Kidney epithelial cell (primary cell): ENCODE measurements at regions not wholly inside any gene's neighbourhood (a gene's known extent, or its start where the extent isn't known, plus 50 kb on each side); places are given as distances from the start of the nearest gene placed in this dataset.
"Not testable (repeated sequence)": the region's sequence is repeated elsewhere in the genome, so short reads cannot be mapped to it uniquely, and the experiment has no call there.

Source experiments
- DNase-seq: peaks from one replicate; pipeline ENCODE4 v3.0.0-alpha.2; 2010; ENCODE audit warnings: low read depth
- H3K27me3 ChIP-seq: 2 replicates; pipeline ENCODE4 v1.6.0; 2011; ENCODE audit warnings: low read length; ENCODE audit not compliant: control insufficient read depth, insufficient read depth
- H3K36me3 ChIP-seq: 2 replicates; pipeline ENCODE4 v1.5.1; 2011; ENCODE audit warnings: low read length; ENCODE audit not compliant: control insufficient read depth, insufficient read depth
- H3K4me3 ChIP-seq: 2 replicates; pipeline ENCODE4 v1.5.1; 2011; ENCODE audit warnings: low read depth, mild to moderate bottlenecking, control low read depth, low read length
- TF ChIP-seq, protein P1 (sequence below): IDR thresholded peaks from 2 replicates; pipeline ENCODE4 v1.5.1; 2011; ENCODE audit warnings: mild to moderate bottlenecking, moderate library complexity, low read length, control low read depth, inconsistent platforms; ENCODE audit not compliant: insufficient read depth, poor library complexity, severe bottlenecking

- TF ChIP-seq, protein P1, sequence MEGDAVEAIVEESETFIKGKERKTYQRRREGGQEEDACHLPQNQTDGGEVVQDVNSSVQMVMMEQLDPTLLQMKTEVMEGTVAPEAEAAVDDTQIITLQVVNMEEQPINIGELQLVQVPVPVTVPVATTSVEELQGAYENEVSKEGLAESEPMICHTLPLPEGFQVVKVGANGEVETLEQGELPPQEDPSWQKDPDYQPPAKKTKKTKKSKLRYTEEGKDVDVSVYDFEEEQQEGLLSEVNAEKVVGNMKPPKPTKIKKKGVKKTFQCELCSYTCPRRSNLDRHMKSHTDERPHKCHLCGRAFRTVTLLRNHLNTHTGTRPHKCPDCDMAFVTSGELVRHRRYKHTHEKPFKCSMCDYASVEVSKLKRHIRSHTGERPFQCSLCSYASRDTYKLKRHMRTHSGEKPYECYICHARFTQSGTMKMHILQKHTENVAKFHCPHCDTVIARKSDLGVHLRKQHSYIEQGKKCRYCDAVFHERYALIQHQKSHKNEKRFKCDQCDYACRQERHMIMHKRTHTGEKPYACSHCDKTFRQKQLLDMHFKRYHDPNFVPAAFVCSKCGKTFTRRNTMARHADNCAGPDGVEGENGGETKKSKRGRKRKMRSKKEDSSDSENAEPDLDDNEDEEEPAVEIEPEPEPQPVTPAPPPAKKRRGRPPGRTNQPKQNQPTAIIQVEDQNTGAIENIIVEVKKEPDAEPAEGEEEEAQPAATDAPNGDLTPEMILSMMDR, result peak; percentile 59
- H3K4me3 ChIP-seq, H3K27me3 ChIP-seq, H3K36me3 ChIP-seq, DNase-seq: not testable (repeated sequence)
Measured at GRCh38 chr17:30714825-30715622, 109.5 kb downstream of the CRLF3 start.

- not testable (repeated sequence) for H3K36me3 ChIP-seq, DNase-seq, H3K4me3 ChIP-seq, H3K27me3 ChIP-seq
Measured at GRCh38 chr17:30713805-30714204, 110.7 kb downstream of the CRLF3 start.

DNA sequence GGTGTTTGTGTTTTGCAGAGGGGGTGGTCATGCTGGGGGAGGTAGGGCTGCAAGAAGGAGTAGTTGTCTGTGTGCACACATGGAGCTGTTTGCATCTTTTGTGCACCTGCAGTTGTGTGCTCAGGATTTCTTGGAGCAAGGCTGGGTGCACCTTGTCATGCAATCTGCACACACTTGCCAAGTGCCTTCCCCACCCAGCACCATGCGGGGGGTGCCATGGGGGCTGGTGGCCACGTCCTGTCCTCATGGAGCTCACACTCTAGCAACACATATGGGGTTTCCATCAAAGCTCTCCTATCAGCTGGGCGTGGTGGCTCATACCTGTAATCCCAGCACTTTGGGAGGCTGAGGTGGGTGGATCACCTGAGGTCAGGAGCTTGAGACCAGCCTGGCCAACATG lies 111.6 kb downstream of the CRLF3 start:
- not testable (repeated sequence) for H3K27me3 ChIP-seq, H3K4me3 ChIP-seq, DNase-seq, H3K36me3 ChIP-seq

DNA sequence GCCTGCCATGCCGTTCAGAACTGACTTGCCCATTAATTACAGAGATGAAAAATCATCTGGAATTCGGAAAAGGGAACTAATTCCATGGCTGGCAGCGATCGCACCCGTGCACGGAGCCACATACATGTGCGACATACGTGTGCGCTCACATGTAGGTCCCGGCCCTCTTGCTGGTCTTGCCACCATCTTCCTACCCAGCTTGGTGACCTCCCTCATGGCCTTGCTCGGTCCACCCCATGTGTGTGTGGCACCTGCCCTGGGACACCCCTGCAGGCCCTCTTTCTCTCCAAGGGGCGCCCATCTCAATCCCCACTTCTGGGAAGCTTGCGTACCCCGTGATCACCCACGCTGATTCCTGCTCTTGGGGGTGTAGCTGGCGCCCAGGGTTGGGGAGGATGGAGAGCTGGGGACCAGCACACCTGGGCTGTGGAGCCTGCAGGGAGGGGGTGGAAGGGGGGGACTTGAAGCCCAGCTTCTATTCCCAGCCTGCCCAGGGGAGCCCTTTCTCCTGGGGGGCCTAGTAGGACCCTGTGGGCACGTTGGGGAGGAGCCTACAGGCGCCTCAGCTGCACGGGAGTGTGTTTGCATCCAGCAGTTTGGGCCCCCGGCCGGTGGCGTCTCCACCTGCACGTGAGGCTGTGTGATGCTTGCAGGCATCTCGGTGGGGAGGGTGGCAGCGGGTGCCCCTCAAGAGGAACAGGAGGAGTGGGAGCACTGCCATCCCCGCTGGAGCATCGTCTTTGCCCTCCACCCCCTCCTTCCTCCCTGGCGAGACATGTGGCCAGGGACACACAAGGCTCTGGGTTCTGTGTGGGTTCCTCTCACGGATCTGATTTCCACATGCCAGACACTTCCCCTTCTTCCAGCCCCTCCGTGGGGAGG lies 112.6 kb downstream of the CRLF3 start:
- not testable (repeated sequence) for H3K36me3 ChIP-seq, DNase-seq, H3K27me3 ChIP-seq, H3K4me3 ChIP-seq

- H3K36me3 ChIP-seq, DNase-seq, H3K4me3 ChIP-seq, H3K27me3 ChIP-seq: not testable (repeated sequence)
Measured at GRCh38 chr17:30711176-30711575, 113.3 kb downstream of the CRLF3 start.

- DNase-seq, H3K36me3 ChIP-seq: not testable (repeated sequence)
Measured at GRCh38 chr17:30710276-30711088, 114.0 kb downstream of the CRLF3 start.

DNA sequence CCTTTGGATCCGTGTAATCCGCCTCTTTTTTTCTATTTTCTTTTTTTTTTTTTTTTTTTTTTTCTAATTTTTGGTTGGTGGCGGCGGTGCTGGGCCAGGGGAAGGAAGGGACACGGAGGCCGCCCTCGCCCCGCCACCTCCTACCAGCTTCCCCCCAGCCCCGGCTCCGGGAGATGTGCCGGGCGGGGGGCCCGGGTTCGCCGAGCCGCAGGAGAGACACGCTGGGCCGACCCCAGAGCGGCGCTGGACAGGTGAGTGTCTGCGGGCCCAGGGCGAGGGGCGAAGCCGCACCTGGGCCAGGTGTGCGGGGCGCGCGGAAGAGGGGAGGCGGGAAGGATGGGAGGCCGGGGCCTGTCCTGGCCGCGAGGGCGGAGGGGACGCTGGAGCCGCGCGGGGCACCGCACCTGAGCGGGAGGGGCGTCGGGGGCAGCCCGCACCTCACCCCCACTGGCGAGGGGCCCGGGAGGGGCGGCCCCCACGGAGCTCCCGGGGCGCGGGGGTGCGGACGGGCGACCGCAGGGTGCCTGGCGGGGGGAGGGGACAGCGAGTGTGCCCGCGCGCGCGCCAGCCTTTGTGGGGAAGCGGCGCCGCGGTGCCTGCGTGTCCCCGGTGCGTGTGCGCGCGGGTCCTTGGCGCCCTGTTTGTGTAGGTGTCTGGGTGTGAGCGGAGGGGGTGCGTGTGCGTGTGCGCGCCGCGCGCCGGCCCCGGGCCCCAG lies 114.8 kb downstream of the CRLF3 start:
- not testable (repeated sequence) for H3K36me3 ChIP-seq, DNase-seq
- peak overlapping the region; percentile 67 for H3K4me3 ChIP-seq
- peaks cover 11% of the 10 kb centered on the region for H3K27me3 ChIP-seq

More at GRCh38 chr17:30710276-30711088, 114.0 kb downstream of the CRLF3 start:
- peak overlapping the region; percentile 67 for H3K4me3 ChIP-seq
- H3K27me3 ChIP-seq, result not testable (repeated sequence)

DNA sequence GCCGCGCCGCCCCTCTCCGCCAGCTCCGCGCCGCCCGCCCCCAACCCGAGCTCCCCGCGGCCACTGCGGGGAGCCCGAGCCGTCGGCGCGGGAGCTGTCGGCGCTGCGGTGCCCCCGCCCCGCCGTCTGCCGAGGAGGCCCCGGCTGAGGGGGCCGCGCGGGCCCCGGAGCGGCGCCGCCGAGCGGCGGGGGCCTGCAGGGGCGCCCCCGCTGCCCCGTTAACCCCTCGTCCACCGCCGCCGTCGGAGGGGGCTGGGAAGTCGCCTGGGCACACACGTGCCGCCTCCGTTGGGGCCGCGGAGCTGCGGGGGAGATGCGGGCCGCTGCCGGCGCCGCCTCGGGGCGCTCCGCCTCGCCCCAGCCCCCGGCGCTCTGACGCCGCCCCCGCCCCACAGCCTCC lies 115.4 kb downstream of the CRLF3 start:
- DNase-seq, result not testable (repeated sequence)
- peaks cover 11% of the 10 kb centered on the region for H3K27me3 ChIP-seq

DNA sequence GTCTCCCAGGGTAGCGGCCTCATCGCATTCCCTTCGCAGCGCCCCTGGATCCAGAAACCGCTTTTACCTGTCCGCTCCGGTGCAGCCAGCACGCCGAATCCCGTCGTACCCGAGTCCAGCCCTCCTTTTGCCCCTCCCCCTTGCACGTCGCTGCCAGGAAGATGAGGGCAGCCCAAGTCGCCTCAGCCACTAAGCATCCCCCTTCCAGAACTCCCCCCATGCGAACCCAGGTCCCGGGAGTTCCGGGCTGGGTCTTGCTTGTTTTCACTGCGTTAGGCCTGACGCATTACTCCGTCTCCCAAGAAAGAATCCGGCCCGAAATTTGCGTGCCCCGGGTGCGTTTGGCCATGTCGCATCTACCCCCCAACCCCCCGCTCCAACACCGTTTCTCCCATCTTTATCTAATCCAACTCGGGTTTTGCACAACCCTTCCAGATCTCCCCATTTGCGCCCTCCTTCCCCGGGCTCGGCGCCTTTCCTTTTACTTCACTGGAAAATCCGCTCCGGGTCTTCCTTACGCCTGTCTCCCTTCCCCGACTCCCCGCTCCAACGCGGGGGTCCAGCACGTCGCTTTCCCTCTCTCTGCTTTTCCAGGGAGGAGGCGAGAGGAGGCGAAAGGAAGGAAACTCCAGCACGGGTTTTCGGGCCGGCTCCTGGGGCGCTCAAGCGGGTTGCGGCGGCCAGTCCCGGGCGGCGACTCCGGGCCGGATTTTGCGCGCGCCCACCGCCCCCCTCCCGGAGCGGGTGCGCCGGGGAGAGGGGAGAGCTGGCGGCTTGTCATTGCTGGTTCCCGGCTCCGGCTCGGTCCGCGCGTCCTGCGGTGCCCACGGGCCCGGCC lies 116.0 kb downstream of the CRLF3 start:
- H3K27me3 ChIP-seq, result peaks cover 11% of the 10 kb centered on the region
- peak; percentile 54 for DNase-seq
- not testable (repeated sequence) for H3K36me3 ChIP-seq
- H3K4me3 ChIP-seq, result peak overlapping the region; percentile 67

More for the DNA sequence above, 115.4 kb downstream of the CRLF3 start:
- peak overlapping the region; percentile 67 for H3K4me3 ChIP-seq
- not testable (repeated sequence) for H3K36me3 ChIP-seq

DNA sequence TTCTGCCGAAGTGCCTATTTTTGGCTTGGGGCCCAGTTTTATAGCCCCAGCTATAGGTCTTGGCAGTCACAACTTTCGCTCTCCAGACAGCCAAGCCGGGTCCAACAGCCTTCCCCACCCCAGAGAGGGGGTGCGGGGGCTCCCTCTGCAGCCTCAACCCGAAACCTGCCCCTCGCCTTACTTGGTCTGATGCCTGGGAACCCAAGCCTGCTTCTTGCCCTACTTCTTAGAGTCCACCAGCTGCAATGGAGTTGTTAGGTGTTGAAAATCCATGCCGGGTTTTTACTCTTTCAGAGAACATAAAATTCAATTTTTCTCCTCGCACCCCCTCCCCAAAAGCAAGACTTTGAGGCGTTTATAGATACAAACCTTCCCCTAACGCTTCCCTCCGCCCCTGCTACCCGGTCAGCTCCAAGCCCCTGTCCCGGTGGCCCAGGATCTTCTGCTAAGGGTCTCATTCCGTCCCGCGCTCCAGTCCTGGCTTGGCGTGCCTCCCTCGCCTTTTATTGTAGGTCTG lies 116.7 kb downstream of the CRLF3 start:
- DNase-seq, H3K36me3 ChIP-seq: not testable (repeated sequence)
- Histone ChIP-seq H3K27me3 (peaks cover 11% of the 10 kb centered on the region), H3K4me3 (peak overlapping the region; percentile 67)

GRCh38 chr17:30706461-30707335 lies 117.8 kb downstream of the CRLF3 start:
- peaks cover 11% of the 10 kb centered on the region for H3K27me3 ChIP-seq
- not testable (repeated sequence) for H3K36me3 ChIP-seq, H3K4me3 ChIP-seq, DNase-seq
